ENCODE measurements at regions not wholly inside any gene's neighbourhood (a gene's known extent, or its start where the extent isn't known, plus 50 kb on each side); places are given as distances from the start of the nearest gene placed in this dataset.

DNA sequence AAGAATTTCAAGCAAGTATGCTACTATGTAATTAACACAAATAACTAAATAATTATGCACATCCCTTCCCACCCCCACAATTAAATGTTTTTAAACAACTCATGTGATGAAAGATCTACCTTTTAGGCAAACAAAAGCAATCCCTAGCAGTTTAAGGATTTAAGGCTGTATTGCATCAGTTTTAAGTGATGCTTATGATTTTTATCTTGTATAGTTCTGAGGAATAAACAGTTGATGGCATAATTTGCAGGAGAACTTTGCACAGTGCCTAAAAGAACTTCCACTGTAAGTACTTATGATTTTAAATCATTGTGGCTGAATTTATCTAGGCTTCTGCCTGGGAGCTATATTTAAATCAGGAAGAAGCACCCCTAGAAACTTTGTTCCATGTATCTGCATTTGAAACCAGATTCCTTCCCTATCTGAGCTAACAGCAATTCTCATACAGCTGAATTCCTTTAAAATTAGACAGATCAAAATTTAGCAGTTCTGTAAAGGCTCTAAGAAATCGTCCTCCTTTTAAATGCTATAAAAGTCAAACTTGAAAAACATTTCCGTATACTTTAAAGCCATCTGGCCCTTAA is 388.6 kb downstream of the BCAT1 start:
- H3K9ac ChIP-seq (ENCODE audit: low read length), result peak overlapping the region; percentile 95

DNA sequence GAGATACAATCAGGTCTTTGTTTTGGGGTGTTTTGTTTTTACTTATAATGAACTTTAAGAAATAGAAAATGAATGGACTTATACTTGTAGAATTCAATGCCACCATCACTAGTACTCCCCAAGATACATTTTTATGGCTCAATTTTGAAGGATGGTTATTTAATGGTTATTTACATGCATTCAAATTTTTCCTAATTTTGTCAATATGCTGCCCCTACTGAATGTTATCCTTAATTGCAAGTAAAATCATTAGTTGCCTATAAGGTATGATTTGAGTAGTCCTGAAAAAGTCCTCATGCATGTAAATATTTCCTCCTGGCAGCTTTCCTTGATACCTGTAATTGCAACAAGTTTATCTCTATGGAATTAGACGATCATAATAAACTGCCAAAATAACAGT is 391.2 kb downstream of the BCAT1 start:
- Histone ChIP-seq H3K79me2 (ENCODE audit: low read length) (peaks cover 97% of the 10 kb centered on the region), H3K9me3 (ENCODE audit: insufficient read depth, low read length) (peaks cover 21% of the 10 kb centered on the region), H3K4me3 (ENCODE audit: low read length) (no peak overlapping the region), H4K20me1 (ENCODE audit: insufficient read depth, low read length) (peaks cover 3% of the 10 kb centered on the region), H3K4me2 (ENCODE audit: low read length) (no peak overlapping the region), H3K4me1 (ENCODE audit: low read length) (peaks cover 49% of the 10 kb centered on the region), H3K27me3 (ENCODE audit: low read depth, low read length) (no peaks in the 10 kb centered on the region), H3K9ac (ENCODE audit: low read length) (no peak overlapping the region), H3K27ac (ENCODE audit: low read length) (no peak overlapping the region), H2AFZ (ENCODE audit: low read depth, low read length) (no peak overlapping the region), H3K36me3 (replicated peaks; ENCODE audit: low read depth, low read length) (peaks cover 59% of the 10 kb centered on the region)
- TF ChIP-seq EZH2phosphoT487 (IDR thresholded peaks at IDR 0.05; ENCODE audit: low read depth), result no peak
- TF ChIP-seq, protein P1, sequence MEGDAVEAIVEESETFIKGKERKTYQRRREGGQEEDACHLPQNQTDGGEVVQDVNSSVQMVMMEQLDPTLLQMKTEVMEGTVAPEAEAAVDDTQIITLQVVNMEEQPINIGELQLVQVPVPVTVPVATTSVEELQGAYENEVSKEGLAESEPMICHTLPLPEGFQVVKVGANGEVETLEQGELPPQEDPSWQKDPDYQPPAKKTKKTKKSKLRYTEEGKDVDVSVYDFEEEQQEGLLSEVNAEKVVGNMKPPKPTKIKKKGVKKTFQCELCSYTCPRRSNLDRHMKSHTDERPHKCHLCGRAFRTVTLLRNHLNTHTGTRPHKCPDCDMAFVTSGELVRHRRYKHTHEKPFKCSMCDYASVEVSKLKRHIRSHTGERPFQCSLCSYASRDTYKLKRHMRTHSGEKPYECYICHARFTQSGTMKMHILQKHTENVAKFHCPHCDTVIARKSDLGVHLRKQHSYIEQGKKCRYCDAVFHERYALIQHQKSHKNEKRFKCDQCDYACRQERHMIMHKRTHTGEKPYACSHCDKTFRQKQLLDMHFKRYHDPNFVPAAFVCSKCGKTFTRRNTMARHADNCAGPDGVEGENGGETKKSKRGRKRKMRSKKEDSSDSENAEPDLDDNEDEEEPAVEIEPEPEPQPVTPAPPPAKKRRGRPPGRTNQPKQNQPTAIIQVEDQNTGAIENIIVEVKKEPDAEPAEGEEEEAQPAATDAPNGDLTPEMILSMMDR (IDR thresholded peaks at IDR 0.05; ENCODE audit: low read depth, low read length), result no peak

More for the DNA sequence above, 388.6 kb downstream of the BCAT1 start:
- Histone ChIP-seq H3K4me2 (ENCODE audit: low read length) (peak overlapping the region; percentile 98), H2AFZ (ENCODE audit: low read depth, low read length) (no peak overlapping the region), H3K9me3 (ENCODE audit: insufficient read depth, low read length) (no peaks in the 10 kb centered on the region), H3K4me3 (ENCODE audit: low read length) (peak overlapping the region; percentile 93), H3K4me1 (ENCODE audit: low read length) (peaks cover 40% of the 10 kb centered on the region), H4K20me1 (ENCODE audit: insufficient read depth, low read length) (no peaks in the 10 kb centered on the region), H3K79me2 (ENCODE audit: low read length) (peaks cover 72% of the 10 kb centered on the region), H3K27ac (ENCODE audit: low read length) (peak overlapping the region; percentile 76), H3K27me3 (ENCODE audit: low read depth, low read length) (no peaks in the 10 kb centered on the region), H3K36me3 (replicated peaks; ENCODE audit: low read depth, low read length) (peaks cover 34% of the 10 kb centered on the region)
- TF ChIP-seq EZH2phosphoT487 (IDR thresholded peaks at IDR 0.05; ENCODE audit: low read depth), result no peak
- TF ChIP-seq, protein P1 (IDR thresholded peaks at IDR 0.05; ENCODE audit: low read depth, low read length), result no peak

DNA sequence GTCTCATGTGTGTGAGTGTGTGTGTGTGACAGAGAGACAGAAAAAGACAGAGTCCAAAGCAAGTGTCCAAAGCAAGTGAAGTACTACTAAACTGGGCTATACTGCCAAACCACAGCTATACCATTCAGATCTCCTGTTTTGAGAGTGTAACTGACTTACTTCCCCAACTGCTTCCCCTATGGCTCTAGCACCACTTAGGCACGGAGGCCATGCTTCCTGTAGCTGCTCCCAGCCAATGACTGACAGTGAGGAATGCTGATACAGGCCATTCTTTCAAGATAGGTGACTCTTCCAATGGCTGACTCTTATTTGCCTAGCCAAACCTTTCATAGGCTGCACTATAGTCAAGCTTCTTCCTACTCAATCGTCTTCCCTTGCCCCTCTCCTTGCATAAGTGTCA is 393.2 kb downstream of the BCAT1 start:
- Histone ChIP-seq H3K4me3 (ENCODE audit: low read length) (no peak overlapping the region), H3K4me1 (ENCODE audit: low read length) (peaks cover 47% of the 10 kb centered on the region)

DNA sequence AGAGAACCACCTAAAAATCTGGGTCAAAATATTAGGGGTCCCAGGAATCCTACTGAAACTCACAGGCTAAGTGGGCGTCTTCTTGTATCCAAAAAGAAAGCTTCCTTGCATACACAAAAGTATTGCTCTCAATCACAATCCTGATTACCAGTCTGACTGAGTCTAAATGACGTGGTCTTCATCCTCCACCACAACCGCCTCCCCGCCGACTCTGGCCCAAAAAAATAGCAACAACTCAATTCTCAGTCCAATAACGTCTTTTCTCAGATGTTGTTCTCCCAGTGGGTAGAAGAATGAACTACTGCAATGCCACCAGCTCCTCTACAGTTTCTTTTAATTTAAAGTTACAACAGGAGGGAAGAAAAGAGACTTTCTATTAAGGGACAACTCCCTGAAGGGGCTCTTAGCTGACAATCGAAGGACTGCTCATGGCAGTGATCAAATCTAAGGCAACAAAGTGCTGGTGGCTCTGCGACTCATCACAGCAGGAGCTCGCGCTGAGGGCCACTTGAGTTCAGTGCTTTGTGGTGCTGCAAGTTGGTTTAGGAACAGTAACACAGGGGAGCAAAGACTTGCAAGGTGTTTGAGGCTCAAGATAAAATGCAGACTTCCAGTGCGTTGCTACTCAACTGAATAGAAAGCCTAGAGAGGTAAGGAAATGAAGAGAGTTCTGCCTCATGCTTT is 394.1 kb downstream of the BCAT1 start:
- H3K27me3 ChIP-seq (ENCODE audit: low read depth, low read length), result no peaks in the 10 kb centered on the region
- TF ChIP-seq, protein P1 (IDR thresholded peaks at IDR 0.05; ENCODE audit: low read depth, low read length), result no peak
- no peak for TF ChIP-seq EZH2phosphoT487 (IDR thresholded peaks at IDR 0.05; ENCODE audit: low read depth)
- H3K79me2 ChIP-seq (ENCODE audit: low read length), result peaks cover 100% of the 10 kb centered on the region
- H3K9me3 ChIP-seq (ENCODE audit: insufficient read depth, low read length), result peaks cover 22% of the 10 kb centered on the region
- no peak overlapping the region for H3K9ac ChIP-seq (ENCODE audit: low read length)
- peaks cover 3% of the 10 kb centered on the region for H4K20me1 ChIP-seq (ENCODE audit: insufficient read depth, low read length)
- H3K36me3 ChIP-seq (replicated peaks; ENCODE audit: low read depth, low read length), result peaks cover 81% of the 10 kb centered on the region
- H2AFZ ChIP-seq (ENCODE audit: low read depth, low read length), result no peak overlapping the region
- no peak overlapping the region for H3K4me3 ChIP-seq (ENCODE audit: low read length)
- H3K4me1 ChIP-seq (ENCODE audit: low read length), result peaks cover 37% of the 10 kb centered on the region
- H3K4me2 ChIP-seq (ENCODE audit: low read length), result no peak overlapping the region
- no peak overlapping the region for H3K27ac ChIP-seq (ENCODE audit: low read length)

More for the DNA sequence above, 393.2 kb downstream of the BCAT1 start:
- peaks cover 22% of the 10 kb centered on the region for H3K9me3 ChIP-seq (ENCODE audit: insufficient read depth, low read length)
- H3K79me2 ChIP-seq (ENCODE audit: low read length), result peaks cover 100% of the 10 kb centered on the region
- H3K4me2 ChIP-seq (ENCODE audit: low read length), result peak overlapping the region; percentile 16
- H2AFZ ChIP-seq (ENCODE audit: low read depth, low read length), result no peak overlapping the region
- TF ChIP-seq EZH2phosphoT487 (IDR thresholded peaks at IDR 0.05; ENCODE audit: low read depth), result no peak
- TF ChIP-seq, protein P1 (IDR thresholded peaks at IDR 0.05; ENCODE audit: low read depth, low read length), result no peak
- peak overlapping the region; percentile 15; the same call in 1 of the 2 replicates for H3K27ac ChIP-seq (ENCODE audit: low read length)
- H3K9ac ChIP-seq (ENCODE audit: low read length), result no peak overlapping the region
- peaks cover 73% of the 10 kb centered on the region for H3K36me3 ChIP-seq (replicated peaks; ENCODE audit: low read depth, low read length)
- peaks cover 3% of the 10 kb centered on the region for H4K20me1 ChIP-seq (ENCODE audit: insufficient read depth, low read length)
- no peaks in the 10 kb centered on the region for H3K27me3 ChIP-seq (ENCODE audit: low read depth, low read length)

All from OCI-LY3 (cell line).